CD4-positive, alpha-beta T cell (primary cell): ENCODE measurements at regions not wholly inside any gene's neighbourhood (a gene's known extent, or its start where the extent isn't known, plus 50 kb on each side); places are given as distances from the start of the nearest gene placed in this dataset.
"Not testable (repeated sequence)": the region's sequence is repeated elsewhere in the genome, so short reads cannot be mapped to it uniquely, and the experiment has no call there.

ENCODE experiments used
- ATAC-seq: fragments of 200-7000 bp; cut with Tn5 transposase; one replicate; pipeline ENCODE4 v1.10.0; 2022; ENCODE audit warnings: mild to moderate bottlenecking; ENCODE audit not compliant: poor library complexity
- CTCF ChIA-PET: fragments of 350-600 bp; sonication (Branson Sonifier 250); formaldehyde crosslinking; loops from one replicate; lab custom pipeline; 2021; ENCODE audit warnings: antibody characterized with exemption, inconsistent platforms; lab: Charles Lee
- POLR2A ChIA-PET: fragments of 350-600 bp; sonication (Branson Sonifier 250); formaldehyde crosslinking; loops from one replicate; lab custom pipeline; 2021; ENCODE audit warnings: antibody characterized with exemption, inconsistent platforms; lab: Charles Lee
- DNase-seq, 14 experiments: peaks; one replicate each; pipeline ENCODE4 v3.0.0-alpha.2; 2013 to 2020; ENCODE audit warnings: mixed read lengths in 2 of 14
- H3K27ac ChIP-seq, 2 donors: one replicate each; pipeline versions ENCODE4 v1.5.1 to v1.7.0; 2013; ENCODE audit warnings: low read length in 2 of 2, low read depth in 1 of 2, mild to moderate bottlenecking in 1 of 2
- H3K27me3 ChIP-seq, 2 experiments: 1 replicate in 1 of 2; 2 replicates in 1 of 2; pipeline versions ENCODE4 v1.6.1 to v1.7.0; 2013; ENCODE audit warnings: low read length in 2 of 2, control low read depth in 1 of 2, mild to moderate bottlenecking in 1 of 2, moderate library complexity in 1 of 2; ENCODE audit not compliant: insufficient read depth in 2 of 2, control insufficient read depth in 1 of 2
- H3K36me3 ChIP-seq: one replicate; pipeline ENCODE4 v1.6.1; 2013; ENCODE audit warnings: low read length, control low read depth; ENCODE audit not compliant: insufficient read depth
- H3K4me1 ChIP-seq: one replicate; pipeline ENCODE4 v1.6.1; 2013; ENCODE audit warnings: low read length, control low read depth; ENCODE audit not compliant: insufficient read depth
- H3K4me3 ChIP-seq: one replicate; pipeline ENCODE4 v1.5.1; 2013; ENCODE audit warnings: mild to moderate bottlenecking, low read length, moderate library complexity
- H3K9me3 ChIP-seq, 2 experiments: 1 replicate in 1 of 2; 2 replicates in 1 of 2; pipeline versions ENCODE4 v1.6.1 to v1.7.0; 2013; ENCODE audit warnings: low read length in 2 of 2, mild to moderate bottlenecking in 2 of 2, control low read depth in 1 of 2, moderate library complexity in 1 of 2; ENCODE audit not compliant: control insufficient read depth in 1 of 2, insufficient read depth in 1 of 2
- H3K27ac Mint-ChIP-seq: one replicate; pipeline ENCODE4 v1.8.0; 2020; ENCODE audit warnings: mixed read lengths
- H3K27me3 Mint-ChIP-seq: one replicate; pipeline ENCODE4 v1.8.0; 2021; ENCODE audit warnings: mixed read lengths
- H3K36me3 Mint-ChIP-seq: one replicate; pipeline ENCODE4 v1.8.0; 2021; ENCODE audit warnings: low read depth, mixed read lengths
- H3K4me1 Mint-ChIP-seq: one replicate; pipeline ENCODE4 v1.8.0; 2021; ENCODE audit warnings: low read depth, mixed read lengths
- H3K4me3 Mint-ChIP-seq: one replicate; pipeline ENCODE4 v1.8.0; 2020; ENCODE audit warnings: mild to moderate bottlenecking, mixed read lengths
- H3K9me3 Mint-ChIP-seq: one replicate; pipeline ENCODE4 v1.8.0; 2020; ENCODE audit warnings: mixed read lengths
- intact Hi-C, 2 experiments: fragments of 100-400 bp; cut with DNase I in 1 of 2; cut with micrococcal nuclease in 1 of 2; formaldehyde crosslinking; loops; one replicate each; pipeline versions ENCODE4 v1.15.1 to v1.9.0; 2023 to 2025; cut with DNase I, micrococcal nuclease

DNA sequence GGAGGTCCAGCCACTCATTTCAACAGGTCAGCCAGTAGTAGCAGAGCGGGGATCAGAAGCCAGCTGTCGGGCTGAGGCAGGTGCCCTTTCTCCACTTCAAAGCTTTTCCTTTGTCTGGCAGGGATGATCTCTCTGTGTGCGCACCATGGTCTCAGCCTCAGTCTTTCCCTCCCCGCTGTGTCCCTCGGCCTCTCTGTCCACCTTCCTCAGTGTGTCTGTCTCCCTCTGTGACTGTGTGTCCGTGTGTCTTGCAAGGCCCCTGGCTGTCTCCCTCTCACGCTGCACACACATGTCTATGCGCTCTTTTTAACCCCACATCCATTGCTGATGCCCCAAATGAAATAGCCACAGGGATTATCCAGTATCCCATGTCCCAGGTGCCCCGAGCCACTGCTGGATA lies 134.0 kb upstream of the ZNF469 start:
- H3K27ac ChIP-seq, H3K4me1 ChIP-seq, H3K36me3 ChIP-seq, intact Hi-C loops, H3K27me3 ChIP-seq, H3K4me3 Mint-ChIP-seq, ATAC-seq, POLR2A ChIA-PET, DNase-seq, H3K36me3 Mint-ChIP-seq, H3K9me3 Mint-ChIP-seq, H3K9me3 ChIP-seq, H3K4me3 ChIP-seq, H3K27ac Mint-ChIP-seq, CTCF ChIA-PET, H3K27me3 Mint-ChIP-seq, H3K4me1 Mint-ChIP-seq: not testable (repeated sequence)

DNA sequence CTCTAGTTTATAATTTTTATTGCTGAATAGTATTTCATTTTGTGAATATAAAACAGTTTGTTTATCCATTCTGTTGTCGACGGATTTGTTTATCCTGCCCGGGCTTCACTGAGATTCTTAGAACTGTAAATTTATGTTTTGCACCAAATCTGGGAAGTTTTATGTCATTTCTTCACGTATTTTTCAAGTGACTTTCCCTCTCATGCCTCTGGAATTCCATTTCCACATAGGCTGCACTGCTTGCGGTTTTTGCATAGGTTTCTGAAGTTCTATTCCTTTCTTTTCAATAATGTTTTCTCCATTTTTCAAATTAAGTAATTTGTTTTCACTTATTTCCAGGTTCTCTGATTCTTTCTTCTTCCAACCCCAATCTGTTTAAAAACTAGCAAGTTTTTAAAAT lies 132.4 kb upstream of the ZNF469 start:
- H3K9me3 ChIP-seq, H3K27ac ChIP-seq, H3K4me1 ChIP-seq, CTCF ChIA-PET, H3K27me3 ChIP-seq, DNase-seq, H3K27me3 Mint-ChIP-seq, intact Hi-C loops, H3K4me3 Mint-ChIP-seq, H3K4me3 ChIP-seq, H3K9me3 Mint-ChIP-seq, H3K36me3 ChIP-seq, ATAC-seq, H3K27ac Mint-ChIP-seq, H3K4me1 Mint-ChIP-seq, POLR2A ChIA-PET, H3K36me3 Mint-ChIP-seq: not testable (repeated sequence)

DNA sequence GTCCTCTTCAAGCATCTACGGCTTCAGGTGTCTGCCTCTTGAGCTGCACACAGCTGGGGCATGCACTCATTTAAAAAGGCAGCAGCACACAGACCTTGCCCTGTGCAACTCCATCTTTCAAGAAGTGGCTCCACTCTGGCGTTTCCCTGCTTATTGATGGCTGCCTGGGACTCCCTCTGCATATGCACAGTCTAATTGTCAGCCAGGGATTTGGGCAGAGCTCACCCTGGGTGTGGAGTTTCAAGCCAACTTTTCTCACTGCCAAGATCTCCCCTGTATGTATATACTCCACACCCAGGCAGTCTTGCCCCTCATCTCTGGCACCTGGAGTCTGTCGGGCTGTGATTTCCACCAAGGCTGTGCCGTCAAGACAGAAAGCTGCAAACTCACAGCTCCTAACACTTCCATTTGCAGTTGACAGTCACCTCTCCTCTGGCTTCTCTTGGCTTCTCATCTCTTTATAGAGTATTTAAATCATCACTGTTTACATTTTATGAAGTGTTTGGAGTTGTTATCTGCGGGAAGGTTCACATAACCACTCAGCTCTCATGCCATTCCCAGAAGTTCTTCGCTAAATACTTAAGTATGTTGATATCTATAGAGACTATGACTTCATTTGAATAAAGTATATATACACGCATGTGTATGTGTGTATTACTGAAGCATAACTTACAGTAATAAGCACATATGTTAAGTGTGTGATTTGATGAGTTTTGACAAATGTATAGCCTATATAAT lies 130.5 kb upstream of the ZNF469 start:
- H3K27ac ChIP-seq, H3K36me3 Mint-ChIP-seq, intact Hi-C loops, H3K27ac Mint-ChIP-seq, H3K4me3 Mint-ChIP-seq, POLR2A ChIA-PET, H3K36me3 ChIP-seq, H3K4me3 ChIP-seq, H3K4me1 ChIP-seq, DNase-seq, H3K9me3 Mint-ChIP-seq, H3K4me1 Mint-ChIP-seq, H3K27me3 ChIP-seq, CTCF ChIA-PET, ATAC-seq, H3K9me3 ChIP-seq: not testable (repeated sequence)
- H3K27me3 Mint-ChIP-seq = peaks cover 23% of the 10 kb centered on the region

DNA sequence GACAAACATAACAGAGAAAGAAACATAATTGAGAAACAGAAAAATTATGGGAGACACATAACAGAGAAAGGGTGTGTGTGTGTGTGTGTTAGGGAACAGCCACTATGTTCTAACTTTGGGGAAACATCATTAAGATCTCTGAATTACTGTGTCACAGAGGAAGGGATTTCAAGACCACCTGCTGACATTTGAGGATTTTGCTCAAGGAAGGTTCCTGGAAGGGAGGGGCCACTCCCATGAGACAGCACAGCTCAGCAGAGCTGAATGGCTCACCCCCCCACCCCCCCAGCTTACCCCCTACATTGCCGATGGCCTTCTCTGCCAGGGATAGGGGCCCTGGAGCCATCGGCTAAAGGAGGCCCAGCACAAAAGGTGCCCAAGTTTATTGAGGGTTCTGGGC lies 124.6 kb upstream of the ZNF469 start:
- H3K9me3 ChIP-seq, POLR2A ChIA-PET, H3K9me3 Mint-ChIP-seq, CTCF ChIA-PET, H3K36me3 ChIP-seq, H3K4me3 ChIP-seq, H3K27ac Mint-ChIP-seq, intact Hi-C loops, H3K27ac ChIP-seq, H3K4me3 Mint-ChIP-seq, ATAC-seq, H3K4me1 ChIP-seq, H3K27me3 ChIP-seq, DNase-seq, H3K36me3 Mint-ChIP-seq, H3K4me1 Mint-ChIP-seq: not testable (repeated sequence)
- H3K27me3 Mint-ChIP-seq = peaks cover 59% of the 10 kb centered on the region

DNA sequence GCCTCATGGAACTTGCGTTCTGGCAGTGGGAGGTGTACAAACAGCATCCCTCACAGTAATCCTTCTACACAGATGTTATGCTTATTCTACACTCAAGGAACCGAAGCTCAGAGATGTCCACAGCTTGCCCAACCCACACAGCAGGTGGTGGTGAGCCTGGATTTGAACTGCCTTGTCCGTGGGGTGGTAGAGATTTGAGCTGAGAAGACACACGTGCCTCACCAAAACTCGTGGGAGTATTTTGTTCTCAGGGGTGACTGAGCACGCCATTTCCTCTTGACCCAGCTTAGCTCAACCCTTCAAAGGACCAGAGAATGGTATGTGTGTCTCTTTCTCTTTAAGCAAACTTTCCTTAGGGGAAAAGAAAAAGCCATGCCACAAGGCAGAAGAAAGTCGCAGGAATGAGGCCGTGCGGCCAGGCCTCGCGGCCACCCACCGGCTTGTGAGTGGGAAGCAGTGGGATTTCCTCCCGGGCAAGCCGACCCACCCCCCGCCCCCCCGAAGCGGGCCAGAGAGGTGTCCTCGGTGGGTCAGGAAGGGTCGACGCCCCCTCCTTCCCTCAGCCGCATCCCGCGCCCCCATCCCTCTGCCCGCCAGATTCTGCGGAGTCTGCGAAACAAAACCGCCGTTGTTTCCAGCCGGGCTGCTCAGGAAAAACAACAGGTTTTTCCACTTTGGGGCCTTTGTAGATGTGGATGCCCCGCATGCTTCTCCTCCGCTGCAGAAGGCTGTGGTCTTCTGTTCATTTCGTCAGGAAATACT lies 123.8 kb upstream of the ZNF469 start:
- H3K36me3 ChIP-seq, H3K9me3 ChIP-seq, H3K27ac Mint-ChIP-seq, CTCF ChIA-PET, intact Hi-C loops, H3K4me1 Mint-ChIP-seq, H3K9me3 Mint-ChIP-seq, H3K4me1 ChIP-seq, H3K4me3 ChIP-seq, ATAC-seq, DNase-seq, H3K4me3 Mint-ChIP-seq, H3K27ac ChIP-seq, H3K27me3 ChIP-seq, POLR2A ChIA-PET, H3K36me3 Mint-ChIP-seq: not testable (repeated sequence)
- H3K27me3 Mint-ChIP-seq = peaks cover 59% of the 10 kb centered on the region

DNA sequence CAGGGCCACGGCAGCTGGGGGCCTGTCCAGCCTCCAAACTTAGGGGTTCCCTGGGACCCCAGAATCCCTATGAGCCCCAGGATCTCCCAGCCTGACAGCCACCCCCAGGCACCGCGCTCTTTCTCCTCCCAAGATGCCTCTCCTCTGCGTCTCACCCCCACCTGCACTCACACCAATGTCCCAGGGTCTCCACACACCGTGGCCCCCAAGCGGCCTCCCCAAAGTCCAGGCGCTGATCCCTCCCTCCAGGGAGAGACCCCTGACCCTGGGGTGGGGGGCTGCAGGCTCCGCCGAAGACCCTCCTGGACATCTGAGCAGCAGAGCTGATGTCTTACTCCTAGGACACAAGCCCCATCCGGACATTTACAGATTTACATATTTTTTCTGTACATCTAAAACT lies 123.2 kb upstream of the ZNF469 start:
- H3K4me1 Mint-ChIP-seq, H3K4me3 Mint-ChIP-seq, H3K36me3 ChIP-seq, intact Hi-C loops, H3K36me3 Mint-ChIP-seq, H3K27ac Mint-ChIP-seq, CTCF ChIA-PET, H3K9me3 ChIP-seq, H3K27ac ChIP-seq, H3K9me3 Mint-ChIP-seq, DNase-seq, H3K4me1 ChIP-seq, H3K4me3 ChIP-seq, POLR2A ChIA-PET, ATAC-seq, H3K27me3 ChIP-seq: not testable (repeated sequence)
- peaks cover 62% of the 10 kb centered on the region for H3K27me3 Mint-ChIP-seq

DNA sequence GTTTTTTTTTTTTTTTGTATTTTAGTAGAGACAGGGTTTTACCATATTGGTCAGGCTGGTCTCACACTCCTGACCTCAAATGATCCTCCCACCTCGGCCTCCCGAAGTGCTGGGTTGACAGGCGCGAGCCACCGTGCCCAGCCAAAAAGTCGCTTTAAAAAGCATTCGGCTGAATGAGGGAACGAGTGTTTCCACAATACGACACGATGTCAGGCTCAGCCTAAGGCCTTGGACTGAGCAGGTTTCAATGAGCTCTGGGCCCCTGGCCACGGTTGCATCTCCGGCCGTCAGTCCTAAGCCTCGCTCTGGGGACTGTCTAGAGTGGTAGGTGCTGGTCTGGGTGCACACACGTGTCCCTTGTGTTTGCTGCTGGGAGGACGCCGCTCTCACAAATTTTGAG lies 122.6 kb upstream of the ZNF469 start:
- H3K36me3 ChIP-seq, ATAC-seq, H3K4me1 ChIP-seq, H3K27ac ChIP-seq, CTCF ChIA-PET, H3K4me3 ChIP-seq, intact Hi-C loops, H3K27ac Mint-ChIP-seq, H3K9me3 Mint-ChIP-seq, POLR2A ChIA-PET, H3K36me3 Mint-ChIP-seq, H3K4me1 Mint-ChIP-seq, DNase-seq, H3K27me3 ChIP-seq, H3K9me3 ChIP-seq, H3K4me3 Mint-ChIP-seq: not testable (repeated sequence)
- H3K27me3 Mint-ChIP-seq = peaks cover 60% of the 10 kb centered on the region
